OCI-LY1 (cell line): ENCODE measurements at regions not wholly inside any gene's neighbourhood (a gene's known extent, or its start where the extent isn't known, plus 50 kb on each side); places are given as distances from the start of the nearest gene placed in this dataset.

Source experiments
- H2AFZ ChIP-seq: fragments of 200-600 bp; sonication (generic), shearing (Covaris generic); 2 replicates; pipeline ENCODE4 v1.6.0; 2014; ENCODE audit warnings: antibody characterized with exemption, mild to moderate bottlenecking, low read length
- H3F3A ChIP-seq: fragments of 200-600 bp; sonication (generic), shearing (Covaris generic); 2 replicates; pipeline ENCODE4 v1.6.0; 2014; ENCODE audit warnings: mild to moderate bottlenecking, antibody characterized with exemption, low read length, moderate library complexity; ENCODE audit not compliant: insufficient read depth
- H3K27ac ChIP-seq: fragments of 200-600 bp; sonication (generic); 2 replicates; pipeline ENCODE4 v1.5.1; 2014; ENCODE audit warnings: low read length, mixed run types, mild to moderate bottlenecking, low read depth; ENCODE audit not compliant: poor library complexity, severe bottlenecking
- H3K27me3 ChIP-seq: fragments of 200-600 bp; sonication (generic); 2 replicates; pipeline ENCODE4 v1.6.0; 2014; ENCODE audit warnings: antibody characterized with exemption, mild to moderate bottlenecking, low read length, moderate library complexity; ENCODE audit not compliant: insufficient read depth
- H3K36me3 ChIP-seq: fragments of 200-600 bp; sonication (generic); 2 replicates; pipeline ENCODE4 v1.6.1; 2014; ENCODE audit warnings: mild to moderate bottlenecking, antibody characterized with exemption, low read length, moderate library complexity, mixed read lengths; ENCODE audit not compliant: insufficient read depth
- H3K4me1 ChIP-seq: fragments of 200-600 bp; sonication (generic); 2 replicates; pipeline ENCODE4 v1.5.1; 2014; ENCODE audit warnings: mild to moderate bottlenecking, low read length, moderate library complexity; ENCODE audit not compliant: insufficient read depth, severe bottlenecking
- H3K4me2 ChIP-seq: fragments of 200-600 bp; sonication (generic), shearing (Covaris generic); 2 replicates; pipeline ENCODE4 v1.6.1; 2014; ENCODE audit warnings: low read length
- H3K4me3 ChIP-seq: fragments of 200-600 bp; sonication (generic); 2 replicates; pipeline ENCODE4 v1.5.1; 2014; ENCODE audit warnings: low read length, low read depth, mild to moderate bottlenecking, mixed read lengths; ENCODE audit not compliant: poor library complexity, severe bottlenecking
- H3K79me2 ChIP-seq: fragments of 200-600 bp; shearing (Covaris generic); 2 replicates; pipeline ENCODE4 v1.6.1; 2016; ENCODE audit warnings: mixed run types, low read length, mixed read lengths; ENCODE audit not compliant: insufficient read depth
- H3K9ac ChIP-seq: fragments of 200-600 bp; sonication (generic), shearing (Covaris generic); 2 replicates; pipeline ENCODE4 v1.6.1; 2014; ENCODE audit warnings: mild to moderate bottlenecking, low read length, mixed read lengths
- H3K9me2 ChIP-seq: fragments of 200-600 bp; sonication (generic), shearing (Covaris generic); 2 replicates; pipeline ENCODE4 v1.6.1; 2014; ENCODE audit warnings: low read depth, mild to moderate bottlenecking, low read length, mixed read lengths
- H3K9me3 ChIP-seq: fragments of 200-600 bp; shearing (Covaris generic); 2 replicates; pipeline ENCODE4 v1.6.1; 2014; ENCODE audit warnings: low read length, mixed read lengths
- H4K20me1 ChIP-seq: fragments of 200-600 bp; sonication (generic), shearing (Covaris generic); 2 replicates; pipeline ENCODE4 v1.6.0; 2016; ENCODE audit warnings: mild to moderate bottlenecking, low read length; ENCODE audit not compliant: insufficient read depth
- EZH2 ChIP-seq: fragments of 200-600 bp; sonication (generic), shearing (Covaris generic); IDR thresholded peaks from 2 replicates; pipeline ENCODE4 v1.8.0; 2017; ENCODE audit warnings: borderline replicate concordance, mixed run types, mild to moderate bottlenecking, antibody characterized with exemption, low read length, moderate library complexity, mixed read lengths
- TF ChIP-seq, protein P1 (sequence below): fragments of 200-600 bp; sonication (generic), shearing (Covaris generic); IDR thresholded peaks from 2 replicates; pipeline ENCODE4 v1.5.1; 2017; ENCODE audit warnings: mild to moderate bottlenecking, antibody characterized with exemption, low read length, moderate library complexity, mixed read lengths

DNA sequence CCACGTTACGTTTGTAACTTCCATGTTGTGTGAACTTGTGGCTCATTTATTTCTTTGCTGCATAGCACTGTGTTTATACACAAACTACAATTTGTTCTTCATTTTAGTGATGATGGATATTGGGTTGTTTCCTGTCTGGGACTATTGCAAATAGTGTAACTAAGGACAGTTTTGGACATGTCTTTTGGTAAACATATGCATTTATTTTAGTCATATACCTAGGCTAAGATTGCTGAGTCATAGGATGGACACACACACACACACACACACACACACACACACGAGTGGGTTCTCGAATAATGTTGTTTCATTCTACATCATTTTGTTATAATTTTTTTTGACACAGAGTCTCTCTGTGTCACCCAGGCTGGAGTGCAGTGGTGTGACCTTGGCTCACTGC, 123.5 kb upstream of the CAND1 start:
- no peaks in the 10 kb centered on the region for H3F3A ChIP-seq
- no peaks in the 10 kb centered on the region for H3K79me2 ChIP-seq
- no peaks in the 10 kb centered on the region for H3K9me2 ChIP-seq
- no peak overlapping the region for H3K27ac ChIP-seq
- H3K4me1 ChIP-seq = no peaks in the 10 kb centered on the region
- H2AFZ ChIP-seq = no peak overlapping the region
- no peaks in the 10 kb centered on the region for H3K27me3 ChIP-seq
- no peak overlapping the region for H3K4me2 ChIP-seq
- H3K9ac ChIP-seq = no peak overlapping the region
- H3K36me3 ChIP-seq = no peaks in the 10 kb centered on the region
- TF ChIP-seq EZH2 = no peak
- TF ChIP-seq, protein P1, sequence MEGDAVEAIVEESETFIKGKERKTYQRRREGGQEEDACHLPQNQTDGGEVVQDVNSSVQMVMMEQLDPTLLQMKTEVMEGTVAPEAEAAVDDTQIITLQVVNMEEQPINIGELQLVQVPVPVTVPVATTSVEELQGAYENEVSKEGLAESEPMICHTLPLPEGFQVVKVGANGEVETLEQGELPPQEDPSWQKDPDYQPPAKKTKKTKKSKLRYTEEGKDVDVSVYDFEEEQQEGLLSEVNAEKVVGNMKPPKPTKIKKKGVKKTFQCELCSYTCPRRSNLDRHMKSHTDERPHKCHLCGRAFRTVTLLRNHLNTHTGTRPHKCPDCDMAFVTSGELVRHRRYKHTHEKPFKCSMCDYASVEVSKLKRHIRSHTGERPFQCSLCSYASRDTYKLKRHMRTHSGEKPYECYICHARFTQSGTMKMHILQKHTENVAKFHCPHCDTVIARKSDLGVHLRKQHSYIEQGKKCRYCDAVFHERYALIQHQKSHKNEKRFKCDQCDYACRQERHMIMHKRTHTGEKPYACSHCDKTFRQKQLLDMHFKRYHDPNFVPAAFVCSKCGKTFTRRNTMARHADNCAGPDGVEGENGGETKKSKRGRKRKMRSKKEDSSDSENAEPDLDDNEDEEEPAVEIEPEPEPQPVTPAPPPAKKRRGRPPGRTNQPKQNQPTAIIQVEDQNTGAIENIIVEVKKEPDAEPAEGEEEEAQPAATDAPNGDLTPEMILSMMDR = no peak
- no peaks in the 10 kb centered on the region for H4K20me1 ChIP-seq
- no peak overlapping the region for H3K4me3 ChIP-seq
- H3K9me3 ChIP-seq = no peaks in the 10 kb centered on the region

GRCh38 chr12:67147030-67147429, 122.1 kb upstream of the CAND1 start:
- TF ChIP-seq EZH2 = no peak
- TF ChIP-seq, protein P1 = no peak
- no peak overlapping the region for H3K27ac ChIP-seq
- H3K79me2 ChIP-seq = no peaks in the 10 kb centered on the region
- H3K4me2 ChIP-seq = no peak overlapping the region
- no peaks in the 10 kb centered on the region for H3K36me3 ChIP-seq
- no peak overlapping the region for H3K4me3 ChIP-seq
- no peak overlapping the region for H3K9ac ChIP-seq
- no peaks in the 10 kb centered on the region for H3K9me2 ChIP-seq
- no peak overlapping the region for H2AFZ ChIP-seq
- no peaks in the 10 kb centered on the region for H3K9me3 ChIP-seq
- no peaks in the 10 kb centered on the region for H4K20me1 ChIP-seq
- no peaks in the 10 kb centered on the region for H3K27me3 ChIP-seq
- H3F3A ChIP-seq = no peaks in the 10 kb centered on the region
- no peaks in the 10 kb centered on the region for H3K4me1 ChIP-seq

- TF ChIP-seq, protein P1 = no peak
- no peak for TF ChIP-seq EZH2
These were observed 121.7 kb upstream of the CAND1 start for GRCh38 chr12:67147447-67147846.

More at GRCh38 chr12:67147447-67147846, 121.7 kb upstream of the CAND1 start:
- no peak overlapping the region for H3K27ac ChIP-seq
- no peak overlapping the region for H2AFZ ChIP-seq
- H3K4me2 ChIP-seq = no peak overlapping the region
- H3K27me3 ChIP-seq = no peaks in the 10 kb centered on the region
- no peaks in the 10 kb centered on the region for H3F3A ChIP-seq
- no peak overlapping the region for H3K4me3 ChIP-seq
- H4K20me1 ChIP-seq = no peaks in the 10 kb centered on the region
- no peak overlapping the region for H3K9ac ChIP-seq
- no peaks in the 10 kb centered on the region for H3K9me2 ChIP-seq
- H3K4me1 ChIP-seq = no peaks in the 10 kb centered on the region
- no peaks in the 10 kb centered on the region for H3K36me3 ChIP-seq
- no peaks in the 10 kb centered on the region for H3K79me2 ChIP-seq
- H3K9me3 ChIP-seq = no peaks in the 10 kb centered on the region
